Neuronal stem cell (in vitro differentiated cells): ENCODE measurements at regions not wholly inside any gene's neighbourhood (a gene's known extent, or its start where the extent isn't known, plus 50 kb on each side); places are given as distances from the start of the nearest gene placed in this dataset.
A peak's percentile ranks its signal among the peaks of the same experiment; 100 is the strongest.

ENCODE experiments used
- DNase-seq: peaks from one replicate; pipeline ENCODE4 v3.0.0-alpha.2; 2013; ENCODE audit warnings: low spot score
- H2AFZ ChIP-seq: one replicate; pipeline ENCODE4 v1.6.1; 2013; ENCODE audit warnings: mild to moderate bottlenecking, low read length, inconsistent platforms
- H2AK5ac ChIP-seq: 2 replicates; pipeline ENCODE4 v1.6.1; 2013; ENCODE audit warnings: low read depth, mild to moderate bottlenecking, inconsistent platforms, low read length, moderate library complexity, mixed read lengths
- H2BK120ac ChIP-seq: 2 replicates; pipeline ENCODE4 v1.6.1; 2013; ENCODE audit warnings: low read depth, mild to moderate bottlenecking, inconsistent platforms, low read length, moderate library complexity, mixed read lengths
- H2BK12ac ChIP-seq: one replicate; pipeline ENCODE4 v1.6.1; 2013; ENCODE audit warnings: low read length, inconsistent platforms
- H2BK15ac ChIP-seq: 2 replicates; pipeline ENCODE4 v1.6.1; 2013; ENCODE audit warnings: mild to moderate bottlenecking, low read length, inconsistent platforms, mixed read lengths
- H2BK5ac ChIP-seq: one replicate; pipeline ENCODE4 v1.6.1; 2013; ENCODE audit warnings: inconsistent platforms, mild to moderate bottlenecking, low read length, moderate library complexity
- H3K14ac ChIP-seq: one replicate; pipeline ENCODE4 v1.6.1; 2013; ENCODE audit warnings: low read length, inconsistent platforms
- H3K18ac ChIP-seq: 2 replicates; pipeline ENCODE4 v1.6.1; 2013; ENCODE audit warnings: low read length, inconsistent platforms
- H3K23ac ChIP-seq: 2 replicates; pipeline ENCODE4 v1.6.1; 2013; ENCODE audit warnings: low read depth, mild to moderate bottlenecking, mixed read lengths, low read length, inconsistent platforms; ENCODE audit not compliant: poor library complexity
- H3K27ac ChIP-seq: replicated peaks from 3 replicates; pipeline ENCODE4 v1.5.1; 2013; ENCODE audit warnings: low read length, inconsistent platforms
- H3K27me3 ChIP-seq, 3 experiments: 2 replicates each; pipeline ENCODE4 v1.6.1; 2013; ENCODE audit warnings: low read length in 3 of 3, mild to moderate bottlenecking in 2 of 3, inconsistent platforms in 1 of 3, low read depth in 1 of 3, mixed read lengths in 1 of 3, moderate library complexity in 1 of 3; ENCODE audit not compliant: control insufficient read depth in 3 of 3, insufficient read depth in 3 of 3
- H3K36me3 ChIP-seq, 2 donors: replicated peaks in 1 of 2; 2 replicates each; pipeline ENCODE4 v1.6.1; 2013; ENCODE audit warnings: low read length in 2 of 2; ENCODE audit not compliant: control insufficient read depth in 2 of 2, insufficient read depth in 2 of 2
- H3K4ac ChIP-seq: 2 replicates; pipeline ENCODE4 v1.6.1; 2013; ENCODE audit warnings: inconsistent platforms, mild to moderate bottlenecking, low read length, moderate library complexity
- H3K4me1 ChIP-seq, 2 donors: 1 replicate in 1 of 2; 2 replicates in 1 of 2; pipeline ENCODE4 v1.6.1; 2013; ENCODE audit warnings: low read length in 2 of 2, low read depth in 1 of 2; ENCODE audit not compliant: control insufficient read depth in 2 of 2, insufficient read depth in 1 of 2
- H3K4me2 ChIP-seq: one replicate; pipeline ENCODE4 v1.6.1; 2013; ENCODE audit warnings: mild to moderate bottlenecking, low read length, inconsistent platforms; ENCODE audit not compliant: insufficient read depth, poor library complexity, severe bottlenecking
- H3K4me3 ChIP-seq, 2 donors: 2 replicates each; pipeline ENCODE4 v1.5.1; 2013; ENCODE audit warnings: low read length in 2 of 2, mild to moderate bottlenecking in 2 of 2, inconsistent platforms in 1 of 2, moderate library complexity in 1 of 2
- H3K79me1 ChIP-seq: one replicate; pipeline ENCODE4 v1.6.1; 2013; ENCODE audit warnings: low read depth, mild to moderate bottlenecking, inconsistent platforms, low read length, moderate library complexity
- H3K9ac ChIP-seq: one replicate; pipeline ENCODE4 v1.6.1; 2013; ENCODE audit warnings: mild to moderate bottlenecking, low read depth, low read length, inconsistent platforms; ENCODE audit not compliant: poor library complexity
- H3K9me3 ChIP-seq, 2 donors: replicated peaks in 1 of 2; 2 replicates each; pipeline versions ENCODE3 to v1.6.1; 2013; ENCODE audit warnings: low read length in 2 of 2, mild to moderate bottlenecking in 2 of 2, inconsistent platforms in 1 of 2, low read depth in 1 of 2, mixed read lengths in 1 of 2, moderate library complexity in 1 of 2; ENCODE audit not compliant: control insufficient read depth in 2 of 2, insufficient read depth in 1 of 2
- H4K8ac ChIP-seq: one replicate; pipeline ENCODE4 v1.6.1; 2013; ENCODE audit warnings: low read depth, mild to moderate bottlenecking, inconsistent platforms, low read length, moderate library complexity
- H4K91ac ChIP-seq: one replicate; pipeline ENCODE4 v1.6.1; 2013; ENCODE audit warnings: low read length, low read depth, mild to moderate bottlenecking, inconsistent platforms; ENCODE audit not compliant: poor library complexity
- WGBS, 2 donors: extraction: QIAGEN DNeasy Blood & Tissue Kit; methylation state at CpG; one replicate each; pipeline ENCODE4 v1.1.7; 2013; ENCODE audit warnings: missing lambda C conversion rate in 2 of 2, mixed read lengths in 1 of 2; ENCODE audit not compliant: insufficient read length in 2 of 2, insufficient replicate concordance in 1 of 2; ENCODE audit errors: extremely low coverage in 2 of 2; 5-methylcytosine and 5-hydroxymethylcytosine counted together

- Histone ChIP-seq H3K4me2 (no peak overlapping the region), H3K27me3 (no peaks in the 10 kb centered on the region), H3K14ac (no peak overlapping the region), H2BK5ac (no peak overlapping the region), H4K8ac (no peak overlapping the region), H3K23ac (no peak overlapping the region), H3K4me1 (no peaks in the 10 kb centered on the region), H2BK120ac (no peak overlapping the region), H3K9ac (no peak overlapping the region), H3K4me3 (no peak overlapping the region), H3K4ac (no peak overlapping the region), H2AFZ (no peak overlapping the region), H3K27ac (no peak overlapping the region), H4K91ac (no peak overlapping the region), H3K36me3 (no peaks in the 10 kb centered on the region), H2AK5ac (no peak overlapping the region), H3K18ac (no peak overlapping the region), H3K9me3 (peaks cover 5 to 22% of the 10 kb centered on the region in 2 donors), H3K79me1 (no peaks in the 10 kb centered on the region), H2BK15ac (no peak overlapping the region), H2BK12ac (no peak overlapping the region)
- DNase-seq, result no peak
These were observed 1290.8 kb upstream of the CDH9 start for GRCh38 chr5:28329176-28329575.

DNA sequence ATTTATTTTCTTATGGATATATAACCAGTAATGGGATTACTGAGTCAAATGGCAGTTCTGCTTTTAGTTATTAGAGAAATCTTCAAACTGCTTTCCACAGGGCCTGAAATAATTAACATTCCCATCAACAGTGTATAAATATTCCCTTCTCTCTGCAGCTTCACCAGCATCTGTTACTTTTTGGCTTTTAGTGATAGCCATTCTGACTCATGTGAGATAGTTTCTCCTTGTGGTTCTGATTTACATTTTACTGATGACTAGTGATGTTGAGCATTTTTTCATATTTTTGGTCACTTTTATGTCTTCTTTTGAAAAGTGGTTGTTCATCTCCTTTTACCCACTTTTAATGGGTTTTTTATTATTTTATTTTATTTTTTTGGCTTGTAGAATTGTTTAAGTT is 1290.3 kb upstream of the CDH9 start:
- H3K9ac ChIP-seq, result no peak overlapping the region
- no peak overlapping the region for H2AFZ ChIP-seq
- H4K8ac ChIP-seq, result no peak overlapping the region
- no peaks in the 10 kb centered on the region for H3K4me1 ChIP-seq
- no peak overlapping the region for H2BK15ac ChIP-seq
- no peaks in the 10 kb centered on the region for H3K79me1 ChIP-seq
- H3K9me3 ChIP-seq, result peaks cover 3 to 19% of the 10 kb centered on the region in 2 donors
- no peak overlapping the region for H3K14ac ChIP-seq
- H4K91ac ChIP-seq, result no peak overlapping the region
- H3K27ac ChIP-seq, result no peak overlapping the region
- H2AK5ac ChIP-seq, result no peak overlapping the region
- no peak overlapping the region for H2BK120ac ChIP-seq
- no peak overlapping the region for H3K18ac ChIP-seq
- H2BK5ac ChIP-seq, result no peak overlapping the region
- H3K4me2 ChIP-seq, result no peak overlapping the region
- H3K4ac ChIP-seq, result no peak overlapping the region
- no peaks in the 10 kb centered on the region for H3K27me3 ChIP-seq
- no peak overlapping the region for H2BK12ac ChIP-seq
- no peak for DNase-seq
- H3K4me3 ChIP-seq, result no peak overlapping the region
- no peak overlapping the region for H3K23ac ChIP-seq
- H3K36me3 ChIP-seq, result no peaks in the 10 kb centered on the region

- DNase-seq, result no peak
- H2BK120ac ChIP-seq, result no peak overlapping the region
- no peaks in the 10 kb centered on the region for H3K79me1 ChIP-seq
- H3K23ac ChIP-seq, result no peak overlapping the region
- H2BK15ac ChIP-seq, result no peak overlapping the region
- no peaks in the 10 kb centered on the region for H3K27me3 ChIP-seq
- no peak overlapping the region for H2BK5ac ChIP-seq
- H3K14ac ChIP-seq, result no peak overlapping the region
- no peak overlapping the region for H3K4ac ChIP-seq
- H3K9ac ChIP-seq, result no peak overlapping the region
- peak overlapping the region; percentile 56 for H2AFZ ChIP-seq
- no CpG with 5 or more reads among the region's 2 CpGs for WGBS, 2 donors
- H3K9me3 ChIP-seq, result no peaks in the 10 kb centered on the region
- no peak overlapping the region for H3K18ac ChIP-seq
- no peaks in the 10 kb centered on the region for H3K36me3 ChIP-seq
- no peak overlapping the region for H3K4me2 ChIP-seq
- no peak overlapping the region for H3K27ac ChIP-seq
- H3K4me3 ChIP-seq, result no peak overlapping the region
- no peak overlapping the region for H2AK5ac ChIP-seq
- no peak overlapping the region for H4K91ac ChIP-seq
- H2BK12ac ChIP-seq, result no peak overlapping the region
- no peak overlapping the region for H4K8ac ChIP-seq
- no peaks in the 10 kb centered on the region for H3K4me1 ChIP-seq
These were observed 1285.8 kb upstream of the CDH9 start for GRCh38 chr5:28324174-28324573.

GRCh38 chr5:28313953-28314352 is 1275.6 kb upstream of the CDH9 start:
- H3K9ac ChIP-seq, result no peak overlapping the region
- H2AFZ ChIP-seq, result no peak overlapping the region
- H3K23ac ChIP-seq, result no peak overlapping the region
- no peak overlapping the region for H3K4me3 ChIP-seq
- H3K9me3 ChIP-seq, result no peaks in the 10 kb centered on the region
- H3K4ac ChIP-seq, result no peak overlapping the region
- no peak overlapping the region for H3K18ac ChIP-seq
- H2BK15ac ChIP-seq, result no peak overlapping the region
- no peaks in the 10 kb centered on the region for H3K79me1 ChIP-seq
- no peak overlapping the region for H4K8ac ChIP-seq
- H3K4me2 ChIP-seq, result no peak overlapping the region
- no peak overlapping the region for H2BK5ac ChIP-seq
- no CpG with 5 or more reads among the region's 1 CpG for WGBS, 2 donors
- H3K4me1 ChIP-seq, result no peaks in the 10 kb centered on the region
- no peaks in the 10 kb centered on the region for H3K36me3 ChIP-seq
- DNase-seq, result no peak
- no peak overlapping the region for H2BK120ac ChIP-seq
- no peak overlapping the region for H2BK12ac ChIP-seq
- H3K27me3 ChIP-seq, result no peaks in the 10 kb centered on the region
- H2AK5ac ChIP-seq, result no peak overlapping the region
- no peak overlapping the region for H4K91ac ChIP-seq
- no peak overlapping the region for H3K27ac ChIP-seq
- H3K14ac ChIP-seq, result no peak overlapping the region
